Liver (tissue), 3 donors: ENCODE measurements at regions not wholly inside any gene's neighbourhood (a gene's known extent, or its start where the extent isn't known, plus 50 kb on each side); places are given as distances from the start of the nearest gene placed in this dataset.

Experiments used
- ATF3 ChIP-seq: IDR thresholded peaks from 2 replicates; pipeline ENCODE4 v1.6.1; 2016; ENCODE audit warnings: antibody characterized with exemption
- CTCF ChIP-seq: fragments of 150-350 bp; IDR thresholded peaks from 2 replicates; pipeline ENCODE4 v1.5.1; 2017; ENCODE audit warnings: improper control_type of control experiment, low read depth, low read length; ENCODE audit not compliant: missing input control
- FOXA1 ChIP-seq: IDR thresholded peaks from 2 replicates; pipeline ENCODE4 v1.6.1; 2016; ENCODE audit warnings: antibody characterized with exemption
- GABPA ChIP-seq, 2 donors: IDR thresholded peaks in 1 of 2; conservative IDR thresholded peaks in 1 of 2; 2 replicates each; pipeline ENCODE4 v1.6.1; 2016; ENCODE audit warnings: antibody characterized with exemption in 2 of 2, mild to moderate bottlenecking in 1 of 2, moderate library complexity in 1 of 2
- JUND ChIP-seq, 2 donors: IDR thresholded peaks; 2 replicates each; pipeline ENCODE4 v1.6.1; 2016; ENCODE audit warnings: antibody characterized with exemption in 2 of 2
- MAX ChIP-seq: IDR thresholded peaks from 2 replicates; pipeline ENCODE4 v1.6.1; 2016; ENCODE audit warnings: antibody characterized with exemption
- RAD21 ChIP-seq, 2 donors: IDR thresholded peaks; 2 replicates each; pipeline ENCODE4 v1.6.1; 2016; ENCODE audit warnings: antibody characterized with exemption in 2 of 2, mild to moderate bottlenecking in 2 of 2
- REST ChIP-seq: IDR thresholded peaks from 2 replicates; pipeline ENCODE4 v1.6.1; 2016; ENCODE audit warnings: antibody characterized with exemption, mild to moderate bottlenecking
- RXRA ChIP-seq, 2 donors: IDR thresholded peaks; 2 replicates each; pipeline ENCODE4 v1.6.1; 2017 to 2018; ENCODE audit warnings: antibody characterized with exemption in 2 of 2, mild to moderate bottlenecking in 1 of 2
- TAF1 ChIP-seq: conservative IDR thresholded peaks from 2 replicates; pipeline ENCODE4 v1.6.1; 2016; ENCODE audit warnings: antibody characterized with exemption, mild to moderate bottlenecking
- YY1 ChIP-seq: IDR thresholded peaks from 2 replicates; pipeline ENCODE4 v1.6.1; 2016; ENCODE audit warnings: antibody characterized with exemption, mild to moderate bottlenecking
- donor health status: healthy.
- donor health status: healthy.

- TF ChIP-seq JUND (IDR thresholded peaks at IDR 0.05) (no peak), CTCF (no peak), RAD21 (IDR thresholded peaks at IDR 0.05) (no peak), GABPA (IDR thresholded peaks at IDR 0.05 in 1 of 2, conservative IDR thresholded peaks at IDR 0.05 in 1 of 2) (no peak), TAF1 (no peak), RXRA (IDR thresholded peaks at IDR 0.05) (no peak), REST (no peak), YY1 (no peak), MAX (no peak), ATF3 (no peak), FOXA1 (no peak)
Observed at GRCh38 chr2:59903994-59904544, 649.4 kb downstream of the BCL11A start.
